Lower leg skin (tissue), 3 donors: ENCODE measurements at regions not wholly inside any gene's neighbourhood (a gene's known extent, or its start where the extent isn't known, plus 50 kb on each side); places are given as distances from the start of the nearest gene placed in this dataset.

Experiments
- POLR2A ChIP-seq, 2 donors: fragments of 450-650 bp; IDR thresholded peaks; one replicate each; pipeline ENCODE4 v1.6.1; 2016 to 2017; ENCODE audit warnings: antibody characterized with exemption in 2 of 2, mild to moderate bottlenecking in 1 of 2, moderate library complexity in 1 of 2
- TF ChIP-seq, protein P1 (sequence below), 3 donors: fragments of 450-650 bp; IDR thresholded peaks; one replicate each; pipeline ENCODE4 v1.5.1; 2016; ENCODE audit warnings: antibody characterized with exemption in 3 of 3, mild to moderate bottlenecking in 3 of 3, moderate library complexity in 2 of 3

DNA sequence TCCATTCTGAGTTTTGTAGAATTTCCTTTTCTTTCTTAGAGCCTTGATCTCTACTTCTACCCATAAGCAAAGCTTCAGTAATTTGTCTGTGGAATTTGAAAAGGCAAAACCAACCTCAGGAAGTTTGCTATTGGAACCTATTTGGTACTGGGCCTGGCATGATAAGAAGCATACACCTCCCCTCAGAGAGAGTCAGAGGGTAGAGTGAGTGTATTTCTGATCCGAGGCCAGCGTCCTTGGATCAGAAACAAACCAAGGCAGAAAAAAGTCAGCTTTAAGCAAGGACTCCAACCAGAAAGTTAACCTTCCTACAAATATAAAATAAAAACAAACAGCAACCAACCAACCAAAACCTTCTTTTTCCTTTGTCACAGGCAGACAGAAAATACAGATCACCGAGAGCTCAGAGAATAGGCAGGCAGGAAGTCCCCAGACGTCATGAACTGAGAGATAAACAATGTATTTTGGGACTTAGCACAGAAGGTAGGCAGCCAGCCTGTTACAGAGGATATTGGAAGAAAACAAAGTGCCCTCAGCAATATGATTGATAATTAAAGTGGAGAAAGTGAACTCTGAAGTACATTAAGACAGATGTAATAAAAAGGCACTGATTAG is 141.5 kb downstream of the NEDD1 start:
- no peak for TF ChIP-seq POLR2A (IDR thresholded peaks at IDR 0.05)
- TF ChIP-seq, protein P1, sequence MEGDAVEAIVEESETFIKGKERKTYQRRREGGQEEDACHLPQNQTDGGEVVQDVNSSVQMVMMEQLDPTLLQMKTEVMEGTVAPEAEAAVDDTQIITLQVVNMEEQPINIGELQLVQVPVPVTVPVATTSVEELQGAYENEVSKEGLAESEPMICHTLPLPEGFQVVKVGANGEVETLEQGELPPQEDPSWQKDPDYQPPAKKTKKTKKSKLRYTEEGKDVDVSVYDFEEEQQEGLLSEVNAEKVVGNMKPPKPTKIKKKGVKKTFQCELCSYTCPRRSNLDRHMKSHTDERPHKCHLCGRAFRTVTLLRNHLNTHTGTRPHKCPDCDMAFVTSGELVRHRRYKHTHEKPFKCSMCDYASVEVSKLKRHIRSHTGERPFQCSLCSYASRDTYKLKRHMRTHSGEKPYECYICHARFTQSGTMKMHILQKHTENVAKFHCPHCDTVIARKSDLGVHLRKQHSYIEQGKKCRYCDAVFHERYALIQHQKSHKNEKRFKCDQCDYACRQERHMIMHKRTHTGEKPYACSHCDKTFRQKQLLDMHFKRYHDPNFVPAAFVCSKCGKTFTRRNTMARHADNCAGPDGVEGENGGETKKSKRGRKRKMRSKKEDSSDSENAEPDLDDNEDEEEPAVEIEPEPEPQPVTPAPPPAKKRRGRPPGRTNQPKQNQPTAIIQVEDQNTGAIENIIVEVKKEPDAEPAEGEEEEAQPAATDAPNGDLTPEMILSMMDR (IDR thresholded peaks at IDR 0.05) = no peak
